ENCODE measurements at regions not wholly inside any gene's neighbourhood (a gene's known extent, or its start where the extent isn't known, plus 50 kb on each side); places are given as distances from the start of the nearest gene placed in this dataset.

DNA sequence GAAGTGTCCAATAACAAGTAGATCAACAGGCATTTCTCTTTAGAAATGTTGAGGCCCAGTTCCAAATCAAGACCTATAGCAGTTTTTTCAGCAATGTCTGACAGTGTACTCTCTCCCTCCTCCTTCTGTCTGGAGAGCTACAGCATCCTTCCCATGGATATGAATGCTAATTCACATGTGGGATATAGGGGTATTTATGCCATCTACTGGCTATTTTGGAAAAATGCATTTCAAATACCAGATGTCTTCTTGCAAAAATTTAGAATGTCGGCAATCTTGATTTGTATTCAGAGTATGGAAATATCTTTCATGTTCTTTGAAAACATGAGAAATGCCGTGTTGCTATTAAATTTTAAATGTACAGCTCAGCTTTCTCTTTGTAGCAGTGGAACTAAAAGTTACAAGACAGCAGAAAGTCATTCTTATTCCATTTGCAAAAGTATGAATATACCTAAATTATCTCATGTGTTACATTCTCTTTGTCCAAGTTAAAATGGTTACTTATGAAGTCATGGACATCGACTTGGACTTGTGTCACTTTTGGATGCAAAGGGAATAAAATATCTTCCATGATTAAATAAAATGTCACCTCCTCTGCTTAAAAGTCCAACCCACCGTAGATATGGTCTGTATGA is 647.8 kb downstream of the TAF11L14 start:
- intact Hi-C loops (cut with micrococcal nuclease; ENCODE audit: unreplicated experiment) = no loop called here
- no peaks in the 10 kb centered on the region for H3K36me3 ChIP-seq (replicated peaks in 1 of 2; ENCODE audit: control insufficient read depth in 1 of 2, insufficient read depth in 2 of 2, low read length in 2 of 2)
- H3K4me2 ChIP-seq (ENCODE audit: low read depth, low read length) = no peak overlapping the region
- H3K9ac ChIP-seq (ENCODE audit: insufficient read depth, low read depth, low read length) = no peak overlapping the region
- no peaks in the 10 kb centered on the region for H3K27me3 ChIP-seq (ENCODE audit: control insufficient read depth in 1 of 2, insufficient read depth in 2 of 2, low read length in 2 of 2)
- in situ Hi-C loops (cut with HindIII; ENCODE audit: extremely low pct_ligation_motif_present, low pct_unique_long_range_greater_than_20kb) = no loop called here
- no peaks in the 10 kb centered on the region for H3K9me3 ChIP-seq (ENCODE audit: low read length)
- CTCF ChIA-PET (ENCODE audit: low intra/inter-chr PET ratio, low total read pairs) = interaction anchor here (1.6 kb wide), 1 partner anchor 1066 kb away, joined by 7 read pairs; no protein-coding TSS in a partner anchor
- H3K27ac ChIP-seq (ENCODE audit: extremely low read length, insufficient read depth, low read length) = no peak overlapping the region
- POLR2A ChIA-PET = no interaction called here
- no peak overlapping the region for H2AFZ ChIP-seq (ENCODE audit: low read length)
- no peaks in the 10 kb centered on the region for H3K4me1 ChIP-seq (ENCODE audit: insufficient read depth, low read length)
- FAIRE-seq (no peak), ATAC-seq (peak; percentile 58; the same call in 2 of the 3 replicates), DNase-seq (ENCODE audit: low spot score) (peak; percentile 17)
- BruUV-seq (replicated peaks) = no TSS peak
- H3K4me3 ChIP-seq (replicated peaks in 1 of 3; ENCODE audit: insufficient read depth in 1 of 3, low read depth in 2 of 3, low read length in 3 of 3) = no peak overlapping the region
- WGBS (ENCODE audit: low lambda C conversion rate) = 3% methylated on average over 4 of the region's 4 CpGs
- no peaks in the 10 kb centered on the region for H3K79me2 ChIP-seq (ENCODE audit: insufficient read depth, low read length)
- no peaks in the 10 kb centered on the region for H4K20me1 ChIP-seq (ENCODE audit: insufficient read depth, low read length)
- TF ChIP-seq ZNF782 (CRISPR knock-in tag; IDR thresholded peaks at IDR 0.05; ENCODE audit: borderline replicate concordance) = no peak
- TF ChIP-seq HNF4G (IDR thresholded peaks at IDR 0.05; ENCODE audit: borderline replicate concordance, low read depth, low read length) = no peak
- no peak for TF ChIP-seq HNF4G (CRISPR knock-in tag; IDR thresholded peaks at IDR 0.05; ENCODE audit: borderline replicate concordance, low read depth)
- peak; percentile 36; the same call in 1 of the 2 replicates for TF ChIP-seq STAG1 (CRISPR knock-in tag; IDR thresholded peaks at IDR 0.05)
- TF ChIP-seq FOXJ3 (CRISPR knock-in tag; IDR thresholded peaks at IDR 0.05; ENCODE audit: borderline replicate concordance) = no peak
- no peak for TF ChIP-seq TEAD2 (CRISPR knock-in tag; IDR thresholded peaks at IDR 0.05)
- TF ChIP-seq, protein P1, sequence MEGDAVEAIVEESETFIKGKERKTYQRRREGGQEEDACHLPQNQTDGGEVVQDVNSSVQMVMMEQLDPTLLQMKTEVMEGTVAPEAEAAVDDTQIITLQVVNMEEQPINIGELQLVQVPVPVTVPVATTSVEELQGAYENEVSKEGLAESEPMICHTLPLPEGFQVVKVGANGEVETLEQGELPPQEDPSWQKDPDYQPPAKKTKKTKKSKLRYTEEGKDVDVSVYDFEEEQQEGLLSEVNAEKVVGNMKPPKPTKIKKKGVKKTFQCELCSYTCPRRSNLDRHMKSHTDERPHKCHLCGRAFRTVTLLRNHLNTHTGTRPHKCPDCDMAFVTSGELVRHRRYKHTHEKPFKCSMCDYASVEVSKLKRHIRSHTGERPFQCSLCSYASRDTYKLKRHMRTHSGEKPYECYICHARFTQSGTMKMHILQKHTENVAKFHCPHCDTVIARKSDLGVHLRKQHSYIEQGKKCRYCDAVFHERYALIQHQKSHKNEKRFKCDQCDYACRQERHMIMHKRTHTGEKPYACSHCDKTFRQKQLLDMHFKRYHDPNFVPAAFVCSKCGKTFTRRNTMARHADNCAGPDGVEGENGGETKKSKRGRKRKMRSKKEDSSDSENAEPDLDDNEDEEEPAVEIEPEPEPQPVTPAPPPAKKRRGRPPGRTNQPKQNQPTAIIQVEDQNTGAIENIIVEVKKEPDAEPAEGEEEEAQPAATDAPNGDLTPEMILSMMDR (CRISPR knock-in tag; IDR thresholded peaks at IDR 0.05) = peak; percentile 34; the same call in 1 of the 2 replicates

DNA sequence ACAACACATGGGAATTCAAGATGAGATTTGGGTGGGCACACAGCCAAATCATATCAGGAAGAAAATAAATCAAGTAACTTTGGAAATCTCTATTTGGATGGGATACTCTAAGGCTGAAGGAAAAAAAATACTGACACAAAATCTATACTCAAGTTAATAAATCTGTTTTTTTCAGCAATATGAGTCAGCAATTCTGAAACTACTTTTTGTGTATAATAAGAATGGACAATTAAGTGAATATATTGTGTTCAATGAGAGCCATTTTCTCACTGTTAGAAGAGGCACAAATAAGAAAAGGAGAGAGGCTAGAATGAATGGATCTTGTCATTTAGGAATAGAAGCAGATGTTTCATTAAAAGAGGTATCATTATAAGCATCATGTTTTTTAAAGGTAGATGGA is 651.0 kb downstream of the TAF11L14 start:
- POLR2A ChIA-PET = no interaction called here
- CTCF ChIA-PET (ENCODE audit: low intra/inter-chr PET ratio, low total read pairs) = no interaction called here
- ATAC-seq = no peak
- no TSS peak for BruUV-seq (replicated peaks)
- Histone ChIP-seq H3K27ac (ENCODE audit: extremely low read length, insufficient read depth, low read length) (no peak overlapping the region), H3K9me3 (ENCODE audit: low read length) (no peaks in the 10 kb centered on the region), H3K36me3 (replicated peaks in 1 of 2; ENCODE audit: control insufficient read depth in 1 of 2, insufficient read depth in 2 of 2, low read length in 2 of 2) (no peaks in the 10 kb centered on the region), H3K4me3 (replicated peaks in 1 of 3; ENCODE audit: insufficient read depth in 1 of 3, low read depth in 2 of 3, low read length in 3 of 3) (no peak overlapping the region), H3K4me1 (ENCODE audit: insufficient read depth, low read length) (no peaks in the 10 kb centered on the region), H2AFZ (ENCODE audit: low read length) (no peak overlapping the region), H3K27me3 (ENCODE audit: control insufficient read depth in 1 of 2, insufficient read depth in 2 of 2, low read length in 2 of 2) (no peaks in the 10 kb centered on the region), H3K9ac (ENCODE audit: insufficient read depth, low read depth, low read length) (no peak overlapping the region), H3K4me2 (ENCODE audit: low read depth, low read length) (no peak overlapping the region), H4K20me1 (ENCODE audit: insufficient read depth, low read length) (no peaks in the 10 kb centered on the region), H3K79me2 (ENCODE audit: insufficient read depth, low read length) (no peaks in the 10 kb centered on the region)
- intact Hi-C loops (cut with micrococcal nuclease; ENCODE audit: unreplicated experiment) = no loop called here
- in situ Hi-C loops (cut with HindIII; ENCODE audit: extremely low pct_ligation_motif_present, low pct_unique_long_range_greater_than_20kb) = no loop called here
- TF ChIP-seq KLF11 (CRISPR knock-in tag; IDR thresholded peaks at IDR 0.05) (no peak), MAFK (conservative IDR thresholded peaks at IDR 0.05 in 1 of 2, IDR thresholded peaks at IDR 0.05 in 1 of 2; ENCODE audit: low read length in 2 of 2) (peak in 1 of 2 experiments; percentile 62; a peak in 1 of 4 replicates), MAFF (IDR thresholded peaks at IDR 0.05; ENCODE audit: low read depth, low read length) (peak; percentile 25; the same call in 1 of the 2 replicates), REL (CRISPR knock-in tag; conservative IDR thresholded peaks at IDR 0.05) (no peak), ZFP82 (CRISPR knock-in tag; IDR thresholded peaks at IDR 0.05; ENCODE audit: borderline replicate concordance) (no peak)
- no peak for DNase-seq (ENCODE audit: low spot score)
- no peak for FAIRE-seq

Data from HepG2 (cell line).